SK-N-MC (cell line): ENCODE measurements at regions not wholly inside any gene's neighbourhood (a gene's known extent, or its start where the extent isn't known, plus 50 kb on each side); places are given as distances from the start of the nearest gene placed in this dataset.

ENCODE experiments used
- EZH2 ChIP-seq: fragments of 200-600 bp; sonication (generic); IDR thresholded peaks from one replicate; pipeline ENCODE4 v1.6.1; 2017; ENCODE audit warnings: antibody characterized with exemption
- FOXP2 ChIP-seq: optimal IDR thresholded peaks from 2 replicates; pipeline ENCODE3; 2011; ENCODE audit warnings: mild to moderate bottlenecking, moderate library complexity; ENCODE audit not compliant: insufficient read depth; ENCODE audit errors: extremely low read length, control extremely low read depth
- POLR2AphosphoS5 ChIP-seq: IDR thresholded peaks from 2 replicates; pipeline ENCODE4 v1.6.1; 2012; ENCODE audit warnings: mild to moderate bottlenecking, low read depth, low read length, borderline replicate concordance

DNA sequence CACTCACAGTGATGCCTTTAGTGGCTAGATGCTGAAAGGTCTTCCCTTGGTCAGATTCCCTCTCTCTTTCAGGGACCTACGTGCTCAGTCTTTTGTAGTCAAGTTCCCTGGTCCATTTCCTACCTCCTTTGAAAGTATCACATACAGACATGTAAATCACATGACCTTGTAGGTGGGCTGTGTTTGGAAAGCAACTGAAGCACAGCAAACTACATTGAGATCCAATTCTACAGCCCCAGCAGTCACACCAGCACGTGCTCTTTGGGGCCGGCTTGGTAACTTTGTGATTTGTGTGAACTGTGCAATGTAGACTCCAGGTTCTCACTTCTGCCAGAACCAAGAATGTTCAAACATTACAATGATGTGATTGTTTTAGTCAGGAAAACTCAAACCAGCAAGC lies 89.7 kb upstream of the PLPP4 start:
- TF ChIP-seq POLR2AphosphoS5 (no peak), EZH2 (no peak), FOXP2 (no peak)
